K562 (cell line): ENCODE measurements at regions not wholly inside any gene's neighbourhood (a gene's known extent, or its start where the extent isn't known, plus 50 kb on each side); places are given as distances from the start of the nearest gene placed in this dataset.

Source experiments
- ATAC-seq: fragments of 200-7000 bp; cut with Tn5 transposase; 3 replicates; pipeline ENCODE4 v1.9.1; 2020; ENCODE audit warnings: moderate library complexity
- BruUV-seq: library from RNA; stranded (reverse); fragments of 400-500 nt; replicated peaks from 2 replicates; lab custom pipeline; 2021; lab: Mats Ljungman, UMichigan
- CTCF ChIA-PET: fragments of 300-600 bp; formaldehyde crosslinking; extraction: SDS; loops from one replicate; lab custom pipeline; 2021; ENCODE audit warnings: low intra/inter-chr PET ratio; lab: Yijun Ruan, JAX
- POLR2A ChIA-PET: fragments of 300-600, 350-650 bp; sonication (Branson Sonifier 250); formaldehyde crosslinking; extraction: SDS; loops from one replicate; lab custom pipeline; 2021; ENCODE audit warnings: antibody characterized with exemption, inconsistent platforms; lab: Yijun Ruan, JAX
- DNase-seq, 4 experiments: peaks; one replicate each; pipeline versions ENCODE4 v3.0.0 to v3.0.0-alpha.2; 2011 to 2018; ENCODE audit warnings: low spot score in 3 of 4, mixed read lengths in 3 of 4; ENCODE audit errors: extremely low read depth in 1 of 4
- FAIRE-seq: peaks from 2 replicates; lab custom pipeline; 2011; peaks lifted over from hg19 to GRCh38; lab: Jason Lieb, UNC
- H2AFZ ChIP-seq: 2 replicates; pipeline ENCODE4 v1.6.0; 2011; ENCODE audit warnings: low read depth, low read length, control low read depth, inconsistent platforms
- H3K27ac ChIP-seq: fragments of 200-600 bp; 3 replicates; pipeline ENCODE4 v1.8.0; 2011; ENCODE audit warnings: low read depth, mild to moderate bottlenecking, control low read depth, inconsistent platforms, low read length, moderate library complexity, mixed read lengths; ENCODE audit errors: extremely low read depth
- H3K27me3 ChIP-seq, 2 experiments: fragments of 300-600 bp in 1 of 2; 2 replicates in 1 of 2; 3 replicates in 1 of 2; pipeline versions ENCODE4 v1.6.0 to v1.8.0; 2011; ENCODE audit warnings: inconsistent platforms in 2 of 2, low read length in 2 of 2, mild to moderate bottlenecking in 1 of 2, mixed read lengths in 1 of 2, moderate library complexity in 1 of 2; ENCODE audit not compliant: control insufficient read depth in 2 of 2, insufficient read depth in 2 of 2
- H3K36me3 ChIP-seq: fragments of 300-600 bp; 3 replicates; pipeline ENCODE4 v1.8.0; 2011; ENCODE audit warnings: mild to moderate bottlenecking, low read length, inconsistent platforms; ENCODE audit not compliant: control insufficient read depth, insufficient read depth
- H3K4me1 ChIP-seq, 2 experiments: fragments of 200-600 bp in 1 of 2; replicated peaks in 1 of 2; 2 replicates in 1 of 2; 3 replicates in 1 of 2; pipeline versions ENCODE4 v1.5.1 to v1.8.0; 2011; ENCODE audit warnings: inconsistent platforms in 2 of 2, low read length in 2 of 2, mild to moderate bottlenecking in 1 of 2, mixed read lengths in 1 of 2, moderate library complexity in 1 of 2; ENCODE audit not compliant: control insufficient read depth in 2 of 2, insufficient read depth in 2 of 2
- H3K4me2 ChIP-seq: 2 replicates; pipeline ENCODE4 v1.6.1; 2011; ENCODE audit warnings: low read length, control low read depth, inconsistent platforms, mixed read lengths; ENCODE audit not compliant: insufficient read depth
- H3K4me3 ChIP-seq: fragments of 200-600 bp; sonication (generic), shearing (Covaris generic); 2 replicates; pipeline ENCODE4 v1.5.1; 2016; ENCODE audit warnings: control low read depth, inconsistent platforms
- H3K79me2 ChIP-seq: fragments of 200-600 bp; 3 replicates; pipeline ENCODE4 v1.8.0; 2011; ENCODE audit warnings: low read length, inconsistent platforms; ENCODE audit not compliant: control insufficient read depth, insufficient read depth
- H3K9ac ChIP-seq, 2 experiments: 2 replicates each; pipeline versions ENCODE4 v1.6.0 to v1.6.1; 2011; ENCODE audit warnings: low read depth in 2 of 2, low read length in 2 of 2, control low read depth in 1 of 2, inconsistent platforms in 1 of 2, mild to moderate bottlenecking in 1 of 2, mixed read lengths in 1 of 2; ENCODE audit not compliant: insufficient read depth in 1 of 2
- H3K9me1 ChIP-seq: one replicate; pipeline ENCODE4 v1.6.0; 2011; ENCODE audit warnings: inconsistent platforms, mild to moderate bottlenecking, low read length, moderate library complexity; ENCODE audit not compliant: control insufficient read depth, insufficient read depth
- H3K9me3 ChIP-seq: replicated peaks from 2 replicates; pipeline ENCODE4 v1.5.1; 2011; ENCODE audit warnings: low read depth, low read length, inconsistent platforms; ENCODE audit not compliant: control insufficient read depth, insufficient read depth
- H4K20me1 ChIP-seq: replicated peaks from 2 replicates; pipeline ENCODE4 v1.6.1; 2011; ENCODE audit warnings: low read length, inconsistent platforms, mixed read lengths; ENCODE audit not compliant: control insufficient read depth, insufficient read depth
- ARID4B ChIP-seq: sonication (generic); formaldehyde crosslinking; IDR thresholded peaks from 2 replicates; pipeline ENCODE4 v1.8.0; 2022; ENCODE audit warnings: mild to moderate bottlenecking, missing genetic modification reagents
- CAMTA2 ChIP-seq: fragments of 250-450 bp; sonication (Bioruptor Pico); conservative IDR thresholded peaks from 2 replicates; pipeline ENCODE4 v1.5.1; 2022
- EP300 ChIP-seq: IDR thresholded peaks from 2 replicates; pipeline ENCODE4 v1.6.1; 2012; ENCODE audit warnings: low read length, improper control_type of control experiment
- HDAC6 ChIP-seq: IDR thresholded peaks from 2 replicates; pipeline ENCODE4 v1.6.1; 2012; ENCODE audit warnings: low read depth, mild to moderate bottlenecking, control low read depth, inconsistent platforms, low read length, moderate library complexity
- HES1 ChIP-seq: fragments of 450-650 bp; IDR thresholded peaks from 2 replicates; pipeline ENCODE4 v1.6.1; 2016; ENCODE audit warnings: low read depth, mild to moderate bottlenecking, moderate library complexity
- PHF20 ChIP-seq: fragments of 450-650 bp; IDR thresholded peaks from 2 replicates; pipeline ENCODE4 v1.6.1; 2018; ENCODE audit not compliant: partially characterized antibody
- PPARD ChIP-seq: fragments of 250-450 bp; sonication (Bioruptor Pico); IDR thresholded peaks from 2 replicates; pipeline ENCODE4 v1.8.0; 2022; ENCODE audit warnings: inconsistent platforms, mild to moderate bottlenecking, moderate library complexity
- PTBP1 ChIP-seq: fragments of 200-400 bp; formaldehyde crosslinking; IDR thresholded peaks from 2 replicates; pipeline ENCODE4 v1.6.1; 2017; ENCODE audit warnings: low read depth, low read length
- SREBF2 ChIP-seq: sonication (generic); formaldehyde crosslinking; IDR thresholded peaks from 2 replicates; pipeline ENCODE4 v1.4.0; 2020; ENCODE audit warnings: mild to moderate bottlenecking, missing genetic modification reagents
- ZNF511 ChIP-seq: sonication (generic); formaldehyde crosslinking; IDR thresholded peaks from 2 replicates; pipeline ENCODE4 v1.8.0; 2022; ENCODE audit warnings: mild to moderate bottlenecking, missing genetic modification reagents
- ZNF592 ChIP-seq: fragments of 450-650 bp; IDR thresholded peaks from 2 replicates; pipeline ENCODE4 v1.6.1; 2017; ENCODE audit warnings: antibody characterized with exemption, mild to moderate bottlenecking
- WGBS: fragments of 100-300 bp; shearing (Covaris generic); methylation state at CpG from one replicate; pipeline ENCODE4 v1.1.6; 2016; ENCODE audit warnings: low coverage, mixed read lengths; ENCODE audit not compliant: insufficient coverage; ENCODE audit errors: missing lambda C conversion rate; 5-methylcytosine and 5-hydroxymethylcytosine counted together
- in situ Hi-C: fragments of 300-500 bp; cut with MboI; formaldehyde crosslinking; loops from 4 replicates; pipeline ENCODE4 v1.15.0; 2018; ENCODE audit warnings: inconsistent platforms, mixed read lengths
- intact Hi-C: fragments of 100-400 bp; cut with micrococcal nuclease; formaldehyde crosslinking; loops from 2 replicates; pipeline ENCODE4 v1.14.2; 2022

- TF ChIP-seq ARID4B (CRISPR knock-in tag): no peak
- TF ChIP-seq EP300: no peak
- TF ChIP-seq PPARD: no peak
- TF ChIP-seq ZNF511 (CRISPR knock-in tag): no peak
- TF ChIP-seq PTBP1: no peak
- TF ChIP-seq, all 486 proteins: peak for 0
Measured at GRCh38 chr3:77799278-77799677, 759.4 kb downstream of the ROBO2 start (continued).

- H4K20me1 ChIP-seq: no peaks in the 10 kb centered on the region
- ChIA-PET CTCF (no interaction called here), POLR2A (no interaction called here)
- H3K36me3 ChIP-seq: no peaks in the 10 kb centered on the region
- no peaks in the 10 kb centered on the region for H3K9me1 ChIP-seq
- BruUV-seq: no TSS peak
- no peaks in the 10 kb centered on the region for H3K4me1 ChIP-seq
- H3K27ac ChIP-seq: no peak overlapping the region
- no peak overlapping the region for H3K4me2 ChIP-seq
- 8% methylated on average over 1 of the region's 1 CpG for WGBS
- no peaks in the 10 kb centered on the region for H3K9me3 ChIP-seq
- H3K9ac ChIP-seq: no peak overlapping the region
- H3K27me3 ChIP-seq: no peaks in the 10 kb centered on the region
- intact Hi-C loops: no loop called here
- DNase-seq (no peak), ATAC-seq (no peak), FAIRE-seq (no peak)
- H3K79me2 ChIP-seq: no peaks in the 10 kb centered on the region
- in situ Hi-C loops: no loop called here
- no peak overlapping the region for H3K4me3 ChIP-seq
- no peak overlapping the region for H2AFZ ChIP-seq
- no peak for TF ChIP-seq CAMTA2 (CRISPR knock-in tag)
- TF ChIP-seq HDAC6: no peak
- TF ChIP-seq SREBF2: no peak
- TF ChIP-seq PHF20: no peak
- TF ChIP-seq HES1: no peak
- TF ChIP-seq ZNF592: no peak
Measured at GRCh38 chr3:77800893-77801292, 761.0 kb downstream of the ROBO2 start.
